Activated naive CD4-positive, alpha-beta T cell treated with anti-CD3 and anti-CD28 coated beads for 36 hours (primary cell): ENCODE measurements at regions not wholly inside any gene's neighbourhood (a gene's known extent, or its start where the extent isn't known, plus 50 kb on each side); places are given as distances from the start of the nearest gene placed in this dataset.
"Not testable (repeated sequence)": the region's sequence is repeated elsewhere in the genome, so short reads cannot be mapped to it uniquely, and the experiment has no call there.

ENCODE experiments used
- CTCF ChIA-PET: fragments of 350-600 bp; sonication (Branson Sonifier 250); formaldehyde crosslinking; loops from one replicate; lab custom pipeline; 2021; ENCODE audit warnings: antibody characterized with exemption; lab: Charles Lee
- DNase-seq: peaks from one replicate; pipeline ENCODE4 v3.0.0-alpha.2; 2020
- H3K27ac Mint-ChIP-seq: one replicate; pipeline ENCODE4 v1.8.0; 2021; ENCODE audit warnings: mild to moderate bottlenecking, mixed read lengths
- H3K27me3 Mint-ChIP-seq: one replicate; pipeline ENCODE4 v1.8.0; 2021; ENCODE audit warnings: low read depth, mixed read lengths
- H3K36me3 Mint-ChIP-seq: one replicate; pipeline ENCODE4 v1.8.0; 2021; ENCODE audit warnings: low read depth, mixed read lengths
- H3K4me1 Mint-ChIP-seq: one replicate; pipeline ENCODE4 v1.8.0; 2021; ENCODE audit warnings: low read depth, mixed read lengths
- H3K4me3 Mint-ChIP-seq: one replicate; pipeline ENCODE4 v1.8.0; 2021; ENCODE audit warnings: mild to moderate bottlenecking, moderate library complexity, mixed read lengths
- H3K9me3 Mint-ChIP-seq: one replicate; pipeline ENCODE4 v1.8.0; 2021; ENCODE audit warnings: mixed read lengths
- intact Hi-C: fragments of 100-400 bp; cut with micrococcal nuclease; formaldehyde crosslinking; loops from one replicate; pipeline ENCODE4 v1.15.1; 2023

GRCh38 chr16:75942351-75942750 is 216.1 kb upstream of the CPHXL start:
- H3K4me1 Mint-ChIP-seq = no peaks in the 10 kb centered on the region
- no peak overlapping the region for H3K4me3 Mint-ChIP-seq
- H3K36me3 Mint-ChIP-seq = no peaks in the 10 kb centered on the region
- no peaks in the 10 kb centered on the region for H3K9me3 Mint-ChIP-seq
- intact Hi-C loops = no loop called here
- no peaks in the 10 kb centered on the region for H3K27me3 Mint-ChIP-seq
- no peak overlapping the region for H3K27ac Mint-ChIP-seq
- DNase-seq = no peak
- CTCF ChIA-PET = no interaction called here

- intact Hi-C loops = no loop called here
- H3K27me3 Mint-ChIP-seq = no peaks in the 10 kb centered on the region
- H3K9me3 Mint-ChIP-seq = no peaks in the 10 kb centered on the region
- H3K27ac Mint-ChIP-seq = no peak overlapping the region
- no peaks in the 10 kb centered on the region for H3K4me1 Mint-ChIP-seq
- DNase-seq = no peak
- no peak overlapping the region for H3K4me3 Mint-ChIP-seq
- H3K36me3 Mint-ChIP-seq = no peaks in the 10 kb centered on the region
- CTCF ChIA-PET = no interaction called here
These were observed 216.6 kb upstream of the CPHXL start for GRCh38 chr16:75942936-75943335.

DNA sequence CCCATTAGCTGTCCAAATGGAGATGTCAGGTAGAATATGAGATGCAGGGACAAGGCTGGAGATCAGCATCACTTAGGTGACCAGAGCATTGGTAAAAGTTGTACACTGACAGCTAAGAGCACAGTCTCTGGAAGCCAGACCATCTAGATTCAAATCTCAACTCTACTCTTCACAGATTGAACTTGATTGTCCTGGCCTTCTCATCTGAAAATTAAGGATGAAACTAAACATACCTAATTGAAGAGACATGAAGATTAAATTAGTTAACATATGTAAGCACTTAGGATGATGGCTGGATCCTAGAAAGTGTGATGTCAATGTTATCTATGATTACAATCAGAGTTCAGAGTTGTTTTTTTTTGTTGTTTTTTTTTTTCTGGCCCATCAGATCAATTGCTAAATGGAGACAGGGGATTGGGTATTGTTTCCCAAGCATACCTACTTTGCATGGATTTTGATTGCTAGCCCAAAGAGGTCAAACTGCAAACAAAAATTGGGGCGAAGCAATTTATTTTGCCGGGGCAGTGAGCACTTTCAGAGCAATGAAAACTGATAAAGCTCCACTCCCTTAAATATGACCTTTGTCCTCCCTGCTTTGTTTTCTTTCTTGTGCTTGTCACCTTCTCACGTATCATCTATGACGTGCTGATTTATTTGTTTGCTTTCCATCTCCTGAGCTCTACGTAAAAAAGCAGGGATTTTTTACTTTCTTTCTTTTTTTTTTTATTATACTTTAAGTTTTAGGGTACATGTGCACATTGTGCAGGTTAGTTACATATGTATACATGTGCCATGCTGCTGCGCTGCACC is 217.6 kb upstream of the CPHXL start:
- DNase-seq = no peak
- Mint-ChIP-seq H3K4me3 (no peak overlapping the region), H3K27ac (no peak overlapping the region), H3K27me3 (no peaks in the 10 kb centered on the region), H3K4me1 (no peaks in the 10 kb centered on the region), H3K36me3 (no peaks in the 10 kb centered on the region), H3K9me3 (no peaks in the 10 kb centered on the region)
- CTCF ChIA-PET = no interaction called here
- intact Hi-C loops = no loop called here

DNA sequence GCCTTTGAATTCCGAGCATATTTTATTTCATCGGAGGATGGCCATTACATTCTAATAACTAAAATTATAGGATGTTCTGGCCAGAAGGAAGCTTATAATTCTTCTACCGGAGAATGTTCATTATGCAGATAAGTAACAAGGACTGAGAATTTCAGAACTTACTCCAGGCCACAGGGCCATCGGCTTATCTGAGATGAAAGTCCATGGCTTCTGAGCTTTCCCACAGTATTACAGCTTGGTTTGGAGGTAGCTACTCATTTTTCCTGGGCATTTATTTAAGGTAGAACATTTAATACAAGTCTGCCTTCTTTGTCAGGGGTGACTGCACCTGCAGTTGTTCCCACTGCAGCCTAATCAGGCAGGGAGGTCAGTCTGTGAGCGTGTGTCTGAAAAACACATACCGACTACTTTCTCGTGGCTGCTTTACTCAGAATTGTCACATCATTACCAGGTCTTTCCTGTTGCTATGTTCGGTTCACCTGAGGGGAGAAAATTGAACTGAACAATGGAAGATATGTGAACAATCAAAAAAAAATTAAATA is 219.7 kb upstream of the CPHXL start:
- H3K27ac Mint-ChIP-seq = no peak overlapping the region
- no peaks in the 10 kb centered on the region for H3K36me3 Mint-ChIP-seq
- H3K4me3 Mint-ChIP-seq = no peak overlapping the region
- CTCF ChIA-PET = no interaction called here
- H3K27me3 Mint-ChIP-seq = no peaks in the 10 kb centered on the region
- H3K9me3 Mint-ChIP-seq = no peaks in the 10 kb centered on the region
- no peaks in the 10 kb centered on the region for H3K4me1 Mint-ChIP-seq
- intact Hi-C loops = no loop called here
- no peak for DNase-seq

DNA sequence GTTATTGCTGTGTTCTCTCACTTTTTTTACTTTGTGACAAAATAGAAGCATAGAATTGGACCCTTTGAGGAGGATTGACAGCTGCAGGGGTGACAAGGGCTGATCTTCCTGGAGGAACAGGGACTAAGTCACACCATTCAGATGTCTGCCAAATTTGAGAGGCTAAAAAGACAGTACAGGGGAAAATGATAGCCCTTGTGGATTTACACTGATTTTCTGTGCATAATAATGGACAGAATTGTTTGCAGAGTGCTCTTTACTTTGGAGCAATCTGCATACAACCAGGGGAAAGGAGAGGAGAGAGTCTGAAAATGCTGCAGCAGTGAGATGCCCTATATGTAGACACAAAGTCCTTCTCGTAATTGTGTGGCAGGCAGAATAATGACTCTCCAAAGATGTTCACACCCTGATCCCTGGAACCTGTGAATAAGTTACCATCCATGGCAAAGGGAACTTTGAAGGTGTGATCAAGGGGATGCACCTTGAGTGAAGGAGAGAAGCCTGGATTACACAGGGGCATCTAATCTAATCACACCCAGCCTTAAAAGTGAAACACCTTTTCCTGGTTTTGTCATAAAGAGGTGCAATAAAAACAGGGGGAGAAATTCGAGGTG is 221.4 kb upstream of the CPHXL start:
- no peak overlapping the region for H3K4me3 Mint-ChIP-seq
- H3K27ac Mint-ChIP-seq = no peak overlapping the region
- CTCF ChIA-PET = no interaction called here
- no peaks in the 10 kb centered on the region for H3K27me3 Mint-ChIP-seq
- no peaks in the 10 kb centered on the region for H3K9me3 Mint-ChIP-seq
- H3K4me1 Mint-ChIP-seq = no peaks in the 10 kb centered on the region
- intact Hi-C loops = no loop called here
- H3K36me3 Mint-ChIP-seq = no peaks in the 10 kb centered on the region
- no peak for DNase-seq

- no peaks in the 10 kb centered on the region for H3K4me1 Mint-ChIP-seq
- H3K9me3 Mint-ChIP-seq = no peaks in the 10 kb centered on the region
- H3K4me3 Mint-ChIP-seq = no peak overlapping the region
- no peaks in the 10 kb centered on the region for H3K27me3 Mint-ChIP-seq
- intact Hi-C loops = no loop called here
- no peak overlapping the region for H3K27ac Mint-ChIP-seq
- no peaks in the 10 kb centered on the region for H3K36me3 Mint-ChIP-seq
- CTCF ChIA-PET = no interaction called here
- no peak for DNase-seq
These were observed 222.2 kb upstream of the CPHXL start for GRCh38 chr16:75948441-75948840.

- CTCF ChIA-PET = no interaction called here
- Mint-ChIP-seq H3K27me3 (no peaks in the 10 kb centered on the region), H3K27ac (no peak overlapping the region), H3K4me1 (no peaks in the 10 kb centered on the region), H3K9me3 (no peaks in the 10 kb centered on the region), H3K36me3 (no peaks in the 10 kb centered on the region), H3K4me3 (no peak overlapping the region)
- no peak for DNase-seq
- intact Hi-C loops = no loop called here
These were observed 222.6 kb upstream of the CPHXL start for GRCh38 chr16:75948886-75949285.

- Mint-ChIP-seq H3K9me3 (peaks cover 2% of the 10 kb centered on the region), H3K27ac (no peak overlapping the region), H3K36me3 (no peaks in the 10 kb centered on the region), H3K4me3 (no peak overlapping the region), H3K27me3 (no peaks in the 10 kb centered on the region), H3K4me1 (no peaks in the 10 kb centered on the region)
- CTCF ChIA-PET = no interaction called here
- intact Hi-C loops = no loop called here
- DNase-seq = no peak
These were observed 225.8 kb upstream of the CPHXL start for GRCh38 chr16:75952124-75952523.

DNA sequence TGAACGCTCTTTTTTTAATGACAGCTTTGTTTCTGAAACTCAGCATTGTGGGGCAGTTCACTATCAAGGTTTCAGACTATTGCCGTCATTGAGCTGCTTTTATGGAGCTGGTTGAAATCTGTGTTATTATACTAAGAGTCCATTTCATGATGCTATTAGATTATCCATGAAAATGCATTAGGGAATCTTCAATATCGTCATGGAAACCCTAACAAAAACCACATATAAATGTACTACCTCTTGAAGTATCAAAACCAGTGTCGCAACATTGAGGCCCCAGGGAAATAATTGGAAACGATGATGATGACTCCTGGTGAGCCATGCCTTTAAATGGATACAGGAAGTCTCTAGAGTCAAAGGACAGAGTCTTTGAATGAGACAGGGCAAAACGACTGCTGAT is 231.6 kb upstream of the CPHXL start:
- no peak for DNase-seq
- H3K36me3 Mint-ChIP-seq = no peaks in the 10 kb centered on the region
- H3K27me3 Mint-ChIP-seq = no peaks in the 10 kb centered on the region
- CTCF ChIA-PET = no interaction called here
- no peak overlapping the region for H3K27ac Mint-ChIP-seq
- intact Hi-C loops = no loop called here
- H3K4me1 Mint-ChIP-seq = no peaks in the 10 kb centered on the region
- H3K4me3 Mint-ChIP-seq = no peak overlapping the region
- H3K9me3 Mint-ChIP-seq = peaks cover 5% of the 10 kb centered on the region

DNA sequence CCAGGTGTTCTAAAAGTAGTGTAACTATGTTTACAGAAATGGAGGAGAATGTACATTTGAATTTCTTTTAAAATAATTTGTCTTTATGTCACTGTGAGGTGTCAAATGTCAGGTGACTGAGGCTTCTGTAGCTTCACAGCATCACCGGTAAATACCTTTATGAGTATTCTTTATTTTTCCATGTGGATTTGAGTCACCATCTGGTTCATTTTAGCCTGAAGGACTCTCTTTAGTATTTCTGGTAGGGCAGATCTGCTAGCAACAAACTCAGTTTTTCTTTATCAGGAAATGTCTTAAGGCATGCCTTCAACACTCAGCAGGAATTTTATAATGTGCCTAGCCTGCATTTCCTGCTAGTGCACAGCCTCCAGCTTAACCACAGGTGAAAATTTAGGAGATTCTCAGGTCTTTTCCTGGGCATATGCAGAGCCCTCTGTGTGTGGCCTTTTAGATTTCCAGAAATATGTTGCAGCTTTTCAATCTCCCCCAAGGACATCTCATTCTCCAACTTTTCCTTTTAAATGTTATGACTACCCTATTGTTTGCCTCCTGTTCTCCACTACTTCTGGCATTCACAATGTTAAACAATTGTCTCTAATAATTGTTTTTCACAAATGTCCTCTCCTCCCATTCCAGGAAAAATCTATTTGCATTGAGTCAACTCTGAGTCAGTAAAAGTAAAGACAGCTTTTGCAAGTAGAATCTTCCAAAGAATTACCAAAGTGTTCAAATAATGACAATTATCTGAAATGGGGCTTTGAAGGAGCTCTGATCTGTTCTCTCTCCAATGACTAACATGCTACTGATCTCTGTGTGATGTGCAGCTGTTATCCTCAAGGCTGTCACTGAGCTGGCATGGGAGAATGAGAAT is 239.4 kb upstream of the CPHXL start:
- Mint-ChIP-seq H3K27ac (no peak overlapping the region), H3K4me3 (no peak overlapping the region), H3K4me1 (no peaks in the 10 kb centered on the region), H3K9me3 (no peaks in the 10 kb centered on the region), H3K36me3 (no peaks in the 10 kb centered on the region), H3K27me3 (no peaks in the 10 kb centered on the region)
- intact Hi-C loops = no loop called here
- CTCF ChIA-PET = no interaction called here
- no peak for DNase-seq

DNA sequence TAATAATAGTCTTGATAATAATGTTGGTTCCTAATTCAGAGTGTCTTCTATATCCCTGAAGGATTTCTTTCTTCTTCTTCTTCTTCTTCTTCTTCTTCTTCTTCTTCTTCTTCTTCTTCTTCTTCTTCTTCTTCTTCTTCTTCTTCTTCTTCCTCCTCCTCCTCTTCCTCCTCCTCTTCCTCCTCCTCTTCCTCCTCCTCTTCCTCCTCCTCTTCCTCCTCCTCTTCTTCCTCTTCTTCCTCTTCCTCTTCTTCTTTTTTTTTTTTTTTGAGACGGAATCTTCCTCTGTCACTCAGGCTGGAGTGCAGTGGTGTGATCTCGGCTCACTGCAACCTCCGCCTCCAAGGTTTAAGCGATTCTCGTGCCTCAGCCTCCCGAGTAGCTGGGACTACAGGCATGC is 242.8 kb upstream of the CPHXL start:
- DNase-seq, intact Hi-C loops, H3K27me3 Mint-ChIP-seq, H3K9me3 Mint-ChIP-seq, H3K4me1 Mint-ChIP-seq, CTCF ChIA-PET, H3K27ac Mint-ChIP-seq, H3K36me3 Mint-ChIP-seq, H3K4me3 Mint-ChIP-seq: not testable (repeated sequence)

GRCh38 chr16:75971334-75971733 is 245.0 kb upstream of the CPHXL start:
- H3K4me3 Mint-ChIP-seq = no peak overlapping the region
- no peaks in the 10 kb centered on the region for H3K36me3 Mint-ChIP-seq
- H3K27me3 Mint-ChIP-seq = no peaks in the 10 kb centered on the region
- no peak overlapping the region for H3K27ac Mint-ChIP-seq
- DNase-seq = no peak
- H3K4me1 Mint-ChIP-seq = no peaks in the 10 kb centered on the region
- intact Hi-C loops = no loop called here
- CTCF ChIA-PET = no interaction called here
- no peaks in the 10 kb centered on the region for H3K9me3 Mint-ChIP-seq
